PC-3 (cell line): ENCODE measurements at regions not wholly inside any gene's neighbourhood (a gene's known extent, or its start where the extent isn't known, plus 50 kb on each side); places are given as distances from the start of the nearest gene placed in this dataset.

Source experiments
- CTCF ChIP-seq: fragments of 300-600 bp; sonication (generic); conservative IDR thresholded peaks from 2 replicates; pipeline ENCODE4 v1.5.1; 2017; ENCODE audit warnings: antibody characterized with exemption, low read depth, mild to moderate bottlenecking, low read length
- EZH2 ChIP-seq: fragments of 300-600 bp; sonication (generic); IDR thresholded peaks from one replicate; pipeline ENCODE4 v1.6.1; 2017; ENCODE audit warnings: antibody characterized with exemption, mild to moderate bottlenecking, low read length; ENCODE audit not compliant: unreplicated experiment

- TF ChIP-seq CTCF (no peak), EZH2 (no peak)
Measured at GRCh38 chr3:10601151-10601856, 95.9 kb upstream of the ATP2B2 start.
